GM12878 (cell line): ENCODE measurements at regions not wholly inside any gene's neighbourhood (a gene's known extent, or its start where the extent isn't known, plus 50 kb on each side); places are given as distances from the start of the nearest gene placed in this dataset.

Experiments
- ATAC-seq: fragments of 200-7000 bp; cut with Tn5 transposase; 3 replicates; pipeline ENCODE4 v1.9.1; 2020; ENCODE audit warnings: mild to moderate bottlenecking, moderate library complexity
- BruUV-seq: library from RNA; stranded (reverse); fragments of 400-500 nt; replicated peaks from 2 replicates; lab custom pipeline; 2021; lab: Mats Ljungman, UMichigan
- CTCF ChIA-PET: fragments of 300-600 bp; sonication (Branson Sonifier 250); formaldehyde crosslinking; extraction: SDS; loops from one replicate; lab custom pipeline; 2021; ENCODE audit warnings: inconsistent platforms; lab: Yijun Ruan, JAX
- POLR2A ChIA-PET: fragments of 350-600 bp; formaldehyde crosslinking; extraction: SDS; loops from one replicate; lab custom pipeline; 2021; ENCODE audit warnings: inconsistent platforms; lab: Charles Lee
- RAD21 ChIA-PET: fragments of 300-600 bp; sonication (Branson Sonifier 250); formaldehyde crosslinking; loops from one replicate; lab custom pipeline; 2023; ENCODE audit warnings: antibody characterized with exemption; ENCODE audit not compliant: unreplicated experiment; lab: Charles Lee
- SMC1A ChIA-PET: fragments of 300-600 bp; sonication (Branson Sonifier 250); formaldehyde crosslinking; loops from one replicate; lab custom pipeline; 2023; ENCODE audit not compliant: unreplicated experiment, uncharacterized antibody; lab: Charles Lee
- DNase-seq: peaks from one replicate; pipeline ENCODE4 v3.0.0-alpha.2; 2011; ENCODE audit warnings: low read depth, low spot score
- FAIRE-seq: peaks from 3 replicates; lab custom pipeline; 2011; peaks lifted over from hg19 to GRCh38; lab: Jason Lieb, UNC
- H2AFZ ChIP-seq: 2 replicates; pipeline ENCODE4 v1.6.0; 2011; ENCODE audit warnings: low read depth, low read length, control low read depth; ENCODE audit not compliant: control insufficient read depth
- H3K27ac ChIP-seq: 2 replicates; pipeline ENCODE4 v1.5.1; 2011; ENCODE audit warnings: control low read depth; ENCODE audit not compliant: control insufficient read depth, insufficient read depth
- H3K27me3 ChIP-seq, 2 experiments: replicated peaks in 1 of 2; 2 replicates each; pipeline versions ENCODE4 v1.6.0 to v1.6.1; 2011; ENCODE audit warnings: low read length in 1 of 2; ENCODE audit not compliant: control insufficient read depth in 2 of 2, insufficient read depth in 2 of 2
- H3K36me3 ChIP-seq, 2 experiments: 2 replicates each; pipeline ENCODE4 v1.5.1; 2011; ENCODE audit warnings: low read length in 1 of 2; ENCODE audit not compliant: control insufficient read depth in 2 of 2, insufficient read depth in 2 of 2
- H3K4me1 ChIP-seq: 2 replicates; pipeline ENCODE4 v1.6.1; 2011; ENCODE audit warnings: mild to moderate bottlenecking, low read length, moderate library complexity, mixed read lengths; ENCODE audit not compliant: control insufficient read depth, insufficient read depth
- H3K4me2 ChIP-seq: 2 replicates; pipeline ENCODE4 v1.6.0; 2011; ENCODE audit warnings: control low read depth; ENCODE audit not compliant: control insufficient read depth, insufficient read depth
- H3K4me3 ChIP-seq: fragments of 200-600 bp; sonication (generic); 2 replicates; pipeline ENCODE4 v1.5.1; 2016
- H3K79me2 ChIP-seq: 2 replicates; pipeline ENCODE4 v1.6.0; 2011; ENCODE audit warnings: low read length; ENCODE audit not compliant: control insufficient read depth, insufficient read depth
- H3K9ac ChIP-seq: 2 replicates; pipeline ENCODE4 v1.8.0; 2011; ENCODE audit warnings: low read length, control low read depth, mixed read lengths; ENCODE audit not compliant: control insufficient read depth, insufficient read depth
- H3K9me3 ChIP-seq: replicated peaks from 3 replicates; pipeline ENCODE4 v1.5.1; 2011; ENCODE audit warnings: mild to moderate bottlenecking, low read length; ENCODE audit not compliant: control insufficient read depth, insufficient read depth
- H4K20me1 ChIP-seq: 2 replicates; pipeline ENCODE4 v1.6.0; 2011; ENCODE audit not compliant: control insufficient read depth, insufficient read depth
- BACH1 ChIP-seq: fragments of 450-650 bp; IDR thresholded peaks from 2 replicates; pipeline ENCODE4 v1.6.1; 2017; ENCODE audit warnings: mild to moderate bottlenecking, borderline replicate concordance
- CHD1 ChIP-seq: IDR thresholded peaks from 2 replicates; pipeline ENCODE4 v1.6.1; 2012; ENCODE audit warnings: low read depth, low read length, improper control_type of control experiment
- E4F1 ChIP-seq: fragments of 450-650 bp; IDR thresholded peaks from 2 replicates; pipeline ENCODE4 v1.6.1; 2018; ENCODE audit warnings: borderline replicate concordance, mild to moderate bottlenecking; ENCODE audit not compliant: partially characterized antibody
- IRF3 ChIP-seq: fragments of 450-650 bp; IDR thresholded peaks from 2 replicates; pipeline ENCODE4 v1.6.1; 2014; ENCODE audit warnings: mild to moderate bottlenecking
- JUNB ChIP-seq: IDR thresholded peaks from 2 replicates; pipeline ENCODE4 v1.6.1; 2016; ENCODE audit warnings: antibody characterized with exemption, mild to moderate bottlenecking
- LARP7 ChIP-seq: fragments of 450-650 bp; IDR thresholded peaks from 2 replicates; pipeline ENCODE4 v1.6.1; 2017; ENCODE audit warnings: mild to moderate bottlenecking
- MYC ChIP-seq: IDR thresholded peaks from 2 replicates; pipeline ENCODE4 v1.6.1; 2011; ENCODE audit warnings: mild to moderate bottlenecking, low read length, moderate library complexity, inconsistent platforms; ENCODE audit not compliant: insufficient read depth, insufficient replicate concordance, insufficient read length, severe bottlenecking
- NBN ChIP-seq: fragments of 450-650 bp; IDR thresholded peaks from 2 replicates; pipeline ENCODE4 v1.6.1; 2016
- NFYB ChIP-seq: IDR thresholded peaks from 2 replicates; pipeline ENCODE4 v1.6.1; 2011; ENCODE audit warnings: low read depth, mild to moderate bottlenecking, low read length, improper control_type of control experiment, moderate library complexity; ENCODE audit not compliant: insufficient read depth
- NR2C2 ChIP-seq: IDR thresholded peaks from 2 replicates; pipeline ENCODE4 v1.6.1; 2011; ENCODE audit warnings: borderline replicate concordance, low read depth; ENCODE audit not compliant: control insufficient read depth, insufficient read length
- RAD21 ChIP-seq: IDR thresholded peaks from 2 replicates; pipeline ENCODE4 v1.6.1; 2011; ENCODE audit warnings: mild to moderate bottlenecking, low read depth, low read length, moderate library complexity; ENCODE audit not compliant: insufficient read depth
- SREBF2 ChIP-seq: IDR thresholded peaks from 2 replicates; pipeline ENCODE4 v1.6.1; 2012; ENCODE audit warnings: mild to moderate bottlenecking, low read length
- SRF ChIP-seq, 2 experiments: IDR thresholded peaks; 2 replicates each; pipeline ENCODE4 v1.6.1; 2011; ENCODE audit warnings: low read depth in 2 of 2, low read length in 2 of 2, mild to moderate bottlenecking in 1 of 2, moderate library complexity in 1 of 2
- ZNF622 ChIP-seq: fragments of 450-650 bp; IDR thresholded peaks from 2 replicates; pipeline ENCODE4 v1.6.1; 2017; ENCODE audit warnings: mild to moderate bottlenecking, inconsistent platforms
- ZSCAN29 ChIP-seq: fragments of 450-650 bp; IDR thresholded peaks from 2 replicates; pipeline ENCODE4 v1.6.1; 2017; ENCODE audit warnings: mild to moderate bottlenecking, moderate library complexity
- WGBS: methylation state at CpG from one replicate; pipeline ENCODE4 v1.1.6; 2016; ENCODE audit warnings: low lambda C conversion rate; ENCODE audit not compliant: insufficient replicate concordance, insufficient coverage; ENCODE audit errors: missing lambda C conversion rate; 5-methylcytosine and 5-hydroxymethylcytosine counted together
- in situ Hi-C: fragments of 300-500 bp; cut with MboI; formaldehyde crosslinking; loops from 9 replicates; pipeline ENCODE4 v1.14.3; 2018; ENCODE audit warnings: mixed read lengths
- intact Hi-C: fragments of 100-400 bp; cut with micrococcal nuclease; formaldehyde crosslinking; loops from one replicate; pipeline ENCODE4 v1.14.2; 2022; ENCODE audit not compliant: unreplicated experiment

GRCh38 chr3:39631136-39631535, 163.7 kb downstream of the MOBP start:
- POLR2A ChIA-PET = no interaction called here
- SMC1A ChIA-PET = no interaction called here
- H4K20me1 ChIP-seq = no peaks in the 10 kb centered on the region
- H3K4me2 ChIP-seq = no peak overlapping the region
- CTCF ChIA-PET = no interaction called here
- H3K27me3 ChIP-seq = no peaks in the 10 kb centered on the region
- RAD21 ChIA-PET = no interaction called here
- H3K79me2 ChIP-seq = no peaks in the 10 kb centered on the region
- in situ Hi-C loops (no loop called here), intact Hi-C loops (no loop called here)
- H3K4me1 ChIP-seq = no peaks in the 10 kb centered on the region
- H3K36me3 ChIP-seq = no peaks in the 10 kb centered on the region
- no TSS peak for BruUV-seq
- no peak overlapping the region for H3K27ac ChIP-seq
- H3K9me3 ChIP-seq = no peaks in the 10 kb centered on the region
- no peak overlapping the region for H2AFZ ChIP-seq
- no peak overlapping the region for H3K9ac ChIP-seq
- no peak for DNase-seq
- WGBS = 19% methylated on average over 5 of the region's 5 CpGs
- TF ChIP-seq MYC (no peak), NR2C2 (no peak), LARP7 (no peak), IRF3 (no peak), NBN (no peak), CHD1 (no peak), E4F1 (no peak), BACH1 (no peak), NFYB (no peak), SREBF2 (no peak), SRF (IDR thresholded peaks at IDR 0.05; ENCODE audit: low read depth in 2 of 2, low read length in 2 of 2) (no peak), ZNF622 (no peak), RAD21 (no peak), JUNB (no peak), ZSCAN29 (no peak)
- no peak for ATAC-seq
- no peak overlapping the region for H3K4me3 ChIP-seq
- FAIRE-seq = no peak
